GM21786 (cell line): ENCODE measurements at regions not wholly inside any gene's neighbourhood (a gene's known extent, or its start where the extent isn't known, plus 50 kb on each side); places are given as distances from the start of the nearest gene placed in this dataset.

Experiments used
- ATAC-seq: cut with Tn5 transposase; IDR thresholded peaks from one replicate; pipeline ENCODE4 v1.9.1; 2021; ENCODE audit not compliant: unreplicated experiment

DNA sequence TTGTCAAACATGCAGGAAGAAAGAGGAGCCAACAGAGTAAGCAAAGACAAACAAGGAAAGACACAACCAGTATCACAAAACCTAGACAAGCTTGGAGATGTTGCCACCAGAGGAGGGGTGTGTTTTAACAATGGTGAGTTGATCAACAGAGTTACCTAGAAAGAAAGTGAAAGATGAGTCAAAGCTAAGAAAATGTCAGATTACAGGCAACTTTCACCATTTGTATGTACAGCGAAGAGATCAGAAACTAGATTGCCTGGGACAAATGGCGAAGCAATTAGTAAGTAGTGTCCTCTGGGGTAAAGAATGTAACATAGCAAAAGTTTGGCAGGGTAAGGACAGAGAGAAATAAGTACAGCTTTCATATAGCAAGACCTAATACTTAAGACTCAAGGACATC, 51.6 kb upstream of the POU3F2 start:
- ATAC-seq, result no peak

DNA sequence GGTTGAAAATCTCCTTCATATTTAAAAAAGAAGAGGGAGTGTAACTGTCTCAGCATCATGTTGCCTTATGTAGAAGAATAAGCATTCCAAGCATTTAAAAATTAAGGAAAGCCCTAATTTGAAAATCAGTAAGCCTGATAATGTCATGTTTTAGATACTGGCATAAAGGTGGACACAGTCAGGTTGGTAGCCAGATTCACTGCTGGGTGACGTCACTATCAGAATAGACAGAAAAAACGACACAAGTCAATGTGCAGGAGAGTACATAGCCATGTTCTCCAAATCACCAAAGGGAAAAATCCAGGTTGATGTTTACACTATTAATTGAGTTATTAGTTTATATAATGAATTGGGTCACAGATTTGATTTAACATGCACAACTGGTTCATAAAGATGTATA, 50.8 kb upstream of the POU3F2 start:
- ATAC-seq, result no peak
